Stimulated activated CD4-positive, alpha-beta T cell treated with anti-CD3 and anti-CD28 coated beads, Interleukin-1b, Interleukin-23, amount 100 ng/mL, for 48 hours (primary cell): ENCODE measurements at regions not wholly inside any gene's neighbourhood (a gene's known extent, or its start where the extent isn't known, plus 50 kb on each side); places are given as distances from the start of the nearest gene placed in this dataset.

Source experiments
- DNase-seq: peaks from one replicate; pipeline ENCODE4 v3.0.0-alpha.2; 2020

DNA sequence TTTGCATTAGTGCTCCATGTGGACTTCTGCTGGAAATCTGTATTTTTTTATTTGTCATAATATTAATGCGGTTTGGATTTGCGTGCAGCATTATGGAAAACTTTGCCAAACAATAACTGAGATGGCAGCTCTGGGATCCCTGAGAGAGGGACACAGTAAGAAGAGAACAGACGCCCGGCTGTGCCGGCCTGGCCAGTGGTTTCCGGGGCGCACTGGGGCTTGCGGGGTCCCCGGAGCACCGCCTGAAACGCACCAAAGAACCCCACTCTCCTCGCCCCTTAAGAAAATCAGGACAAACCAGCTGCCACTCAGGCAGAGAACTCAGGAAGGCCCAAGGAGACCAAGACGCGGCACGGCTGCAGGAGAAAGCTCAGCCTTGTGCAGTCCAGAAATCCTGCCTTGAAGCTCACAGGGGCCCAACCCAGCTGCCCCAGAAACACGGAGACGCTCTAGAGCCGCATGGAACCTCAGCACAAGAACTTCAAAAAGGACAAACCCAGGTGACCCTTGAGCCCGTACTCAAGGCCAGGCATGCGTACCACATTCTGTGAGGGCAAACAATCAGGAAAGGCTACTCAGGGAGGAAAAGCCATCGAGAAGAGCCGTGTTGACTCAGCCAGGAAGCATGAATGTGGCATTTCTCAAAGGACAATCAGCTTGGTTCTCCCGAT lies 226.5 kb upstream of the CDYL start:
- DNase-seq: no peak

DNA sequence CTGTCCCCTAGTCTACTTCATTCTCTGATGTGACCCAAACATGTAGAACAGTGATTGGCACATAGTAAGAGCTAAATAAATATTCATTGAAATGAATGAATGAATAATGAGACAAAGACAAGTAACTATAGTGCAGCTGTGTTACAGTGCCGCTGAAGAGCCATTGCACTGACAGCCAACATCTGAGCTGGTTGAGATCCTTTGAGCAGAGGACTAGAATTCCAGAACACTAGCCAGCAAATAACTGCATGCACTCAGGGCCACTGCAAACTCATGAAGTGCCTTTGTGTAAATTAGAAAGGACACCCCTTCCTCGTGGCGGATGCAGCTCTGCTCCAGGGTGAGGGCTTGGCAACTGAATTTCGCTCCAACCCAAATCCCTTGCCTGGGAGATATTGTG lies 230.3 kb upstream of the CDYL start:
- no peak for DNase-seq

DNA sequence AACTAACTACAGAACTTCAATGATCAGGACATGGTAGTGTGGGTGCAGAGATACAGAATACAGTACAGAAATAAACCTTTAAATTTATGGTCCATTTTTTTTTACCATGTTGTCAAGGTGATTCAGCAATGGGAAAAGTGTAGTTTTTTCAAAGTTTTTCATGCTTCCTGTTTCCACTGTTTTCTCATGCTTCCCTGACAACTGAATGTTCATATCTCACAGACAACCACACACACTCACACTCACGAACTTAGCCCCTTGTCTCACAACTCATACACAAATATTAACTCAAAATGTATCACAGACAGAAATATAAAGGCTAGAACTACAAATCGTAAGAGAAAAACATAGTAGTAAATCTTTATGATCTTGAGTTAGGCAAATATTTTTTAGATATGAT lies 232.6 kb upstream of the CDYL start:
- no peak for DNase-seq

DNA sequence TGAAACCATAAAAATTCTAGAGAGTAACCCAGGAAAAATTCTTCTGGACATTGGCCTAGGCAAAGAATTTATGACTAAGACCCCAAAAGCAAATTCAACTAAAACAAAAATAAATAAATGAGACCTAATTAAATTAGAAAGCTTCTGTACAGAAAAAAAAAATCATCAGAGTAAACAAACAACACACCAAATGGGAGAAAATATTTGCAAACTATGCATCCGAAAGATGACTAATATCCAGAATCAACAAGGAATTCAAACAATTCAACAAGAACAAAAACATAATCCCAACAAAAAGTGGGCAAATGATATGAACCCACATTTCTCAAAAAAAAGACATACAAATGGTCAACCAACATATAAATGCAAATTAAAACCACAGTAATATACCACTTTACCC lies 242.6 kb upstream of the CDYL start:
- DNase-seq: no peak

DNA sequence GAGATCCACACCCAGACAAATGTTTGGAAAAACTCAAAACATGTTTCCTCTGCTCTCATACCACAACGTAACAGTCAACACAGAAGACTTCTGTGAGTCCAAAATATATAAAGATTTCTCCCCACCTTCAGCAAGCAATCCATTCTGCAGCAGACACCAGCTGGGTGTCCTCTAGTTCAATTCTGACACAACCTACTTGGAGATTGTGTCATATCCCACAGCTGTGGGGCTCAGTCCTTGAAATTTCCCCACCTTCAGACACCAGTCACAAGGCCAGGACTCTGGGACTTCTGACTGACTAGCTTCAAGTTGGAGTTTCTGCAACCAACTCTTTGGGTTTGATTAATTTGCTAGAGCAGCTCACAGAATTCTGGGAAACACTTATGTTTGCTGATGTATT lies 244.8 kb upstream of the CDYL start:
- DNase-seq: no peak

DNA sequence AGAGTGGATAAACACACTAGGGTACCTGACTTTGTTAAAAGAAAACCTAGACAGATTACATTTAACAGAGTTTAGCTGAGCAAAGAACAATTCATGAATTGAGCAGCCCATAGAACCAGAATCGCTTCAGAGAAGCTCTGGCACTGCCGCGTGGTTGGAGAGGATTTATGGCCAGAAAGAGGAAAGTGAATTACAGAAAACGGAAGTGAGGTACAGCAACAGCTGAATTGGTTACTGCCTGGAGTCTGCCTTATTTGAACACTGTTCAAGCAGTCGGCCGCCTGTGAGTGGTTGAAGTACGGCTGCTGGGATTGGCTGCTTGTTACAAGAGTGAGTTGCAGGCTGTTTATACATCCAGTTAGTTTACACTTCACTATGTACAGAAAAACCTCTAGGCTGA lies 253.8 kb upstream of the CDYL start:
- no peak for DNase-seq

DNA sequence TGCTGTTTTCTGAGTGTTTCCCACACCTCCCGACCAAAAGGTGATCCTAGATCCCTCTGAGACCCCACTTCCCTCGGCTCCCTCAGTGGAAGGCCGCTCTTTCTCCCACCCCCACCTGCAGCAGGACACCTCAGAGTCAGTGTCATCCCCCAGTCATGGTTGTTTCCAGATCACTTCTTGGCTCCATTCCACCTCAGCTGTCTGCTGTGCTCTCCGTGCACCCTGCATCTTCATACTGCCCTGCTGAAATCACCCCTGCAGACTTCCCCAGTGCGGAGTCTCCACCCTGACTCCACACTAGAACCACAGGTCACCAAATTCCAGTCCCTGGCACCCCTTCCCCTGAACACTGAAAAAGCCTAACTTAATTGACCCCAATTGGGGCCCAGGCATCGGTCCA lies 255.1 kb upstream of the CDYL start:
- no peak for DNase-seq

DNA sequence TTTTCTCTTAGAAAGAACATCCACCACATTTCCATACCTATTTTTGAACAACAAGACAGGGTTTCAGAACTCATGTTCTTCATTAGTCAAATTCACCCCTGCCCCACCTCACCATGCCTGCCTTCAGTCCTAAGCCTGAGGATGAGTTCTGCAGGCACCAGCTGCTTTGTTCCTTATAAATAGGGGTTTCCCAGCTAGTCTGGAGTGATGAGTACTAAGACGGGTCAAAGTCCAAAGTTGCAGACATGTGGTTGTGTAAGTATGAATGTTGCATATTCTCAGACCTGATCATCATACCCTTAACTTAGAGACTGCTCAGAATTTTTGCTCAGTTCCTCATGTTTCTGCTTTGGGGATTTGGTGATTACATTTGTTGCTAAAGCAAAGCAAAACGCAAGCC lies 257.7 kb upstream of the CDYL start:
- DNase-seq: no peak

DNA sequence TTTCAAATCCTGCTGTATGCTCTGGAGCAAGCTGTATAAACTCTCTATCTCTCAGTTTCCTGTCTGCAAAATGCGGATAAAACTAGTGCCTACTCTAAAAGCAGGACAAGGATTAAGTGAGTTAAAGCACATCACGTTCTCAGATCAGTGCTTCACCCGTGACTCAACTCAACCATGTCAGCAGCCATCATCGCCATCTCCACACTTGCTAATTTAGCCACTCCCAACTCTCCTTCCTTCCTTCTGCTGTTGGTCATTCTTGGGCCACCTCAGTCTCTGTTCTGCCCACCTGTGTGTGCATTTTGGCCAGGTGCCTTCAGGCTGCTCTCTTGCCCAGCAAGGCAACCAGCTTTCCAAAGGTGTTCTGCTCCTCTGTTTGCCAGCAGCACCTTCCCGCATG lies 260.0 kb upstream of the CDYL start:
- DNase-seq: no peak

DNA sequence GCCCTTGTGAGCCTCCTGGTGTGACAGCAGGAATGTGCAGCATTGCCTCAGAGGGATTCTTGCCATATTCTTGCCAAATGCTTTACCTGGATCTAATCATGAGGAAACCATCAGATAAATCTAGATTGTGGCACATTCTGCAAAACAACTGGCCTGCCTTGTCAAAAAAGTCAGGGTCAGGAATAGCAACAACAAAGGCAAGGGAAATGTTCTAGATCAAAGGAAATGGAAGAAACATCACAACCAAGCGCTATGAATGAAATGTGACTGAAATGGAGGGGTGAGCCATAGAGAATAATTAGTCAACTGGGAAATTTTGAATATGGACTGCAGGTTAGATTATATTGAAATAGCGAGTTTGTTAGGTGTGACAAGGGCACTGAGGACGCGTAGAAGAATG lies 262.6 kb upstream of the CDYL start:
- DNase-seq: no peak

DNA sequence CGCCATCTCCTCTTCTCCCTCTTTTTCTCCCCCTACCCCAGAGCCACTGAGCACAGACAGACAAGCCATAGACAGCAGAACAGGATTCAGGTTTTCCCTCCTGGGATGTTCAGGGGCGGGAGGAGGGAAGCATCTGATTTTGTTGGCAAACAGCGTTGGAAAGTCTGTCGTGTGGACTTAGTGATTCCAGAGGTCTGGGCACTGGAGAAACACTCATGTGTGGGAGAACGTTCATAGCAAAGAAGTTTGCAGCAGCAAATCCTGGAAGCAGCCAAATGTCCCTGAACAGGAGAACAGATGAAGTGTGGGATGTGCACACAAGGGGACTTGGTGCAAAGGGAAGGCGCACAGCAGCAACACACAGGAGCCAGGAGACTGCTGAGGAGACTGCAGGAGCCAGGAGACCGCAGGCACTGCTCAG lies 264.1 kb upstream of the CDYL start:
- DNase-seq: no peak

DNA sequence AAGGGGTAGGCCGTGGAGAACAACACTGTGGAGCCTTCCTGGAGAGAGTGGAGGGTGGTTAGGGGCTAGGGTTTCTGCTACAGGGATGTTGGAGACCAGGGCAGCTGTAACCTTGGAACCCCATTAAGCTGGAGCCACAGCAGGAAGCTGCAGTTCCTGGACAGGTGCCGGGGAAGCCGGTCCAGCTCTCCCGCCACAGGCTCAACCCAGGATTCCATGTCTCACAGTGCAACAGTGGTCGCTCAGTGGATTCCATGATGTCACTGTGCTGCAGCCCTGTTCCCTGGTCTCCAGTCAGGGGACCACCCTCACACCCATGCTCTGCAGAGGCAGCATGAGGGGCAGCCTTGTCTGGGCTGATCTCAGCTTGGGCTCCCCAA lies 264.6 kb upstream of the CDYL start:
- DNase-seq: no peak

DNA sequence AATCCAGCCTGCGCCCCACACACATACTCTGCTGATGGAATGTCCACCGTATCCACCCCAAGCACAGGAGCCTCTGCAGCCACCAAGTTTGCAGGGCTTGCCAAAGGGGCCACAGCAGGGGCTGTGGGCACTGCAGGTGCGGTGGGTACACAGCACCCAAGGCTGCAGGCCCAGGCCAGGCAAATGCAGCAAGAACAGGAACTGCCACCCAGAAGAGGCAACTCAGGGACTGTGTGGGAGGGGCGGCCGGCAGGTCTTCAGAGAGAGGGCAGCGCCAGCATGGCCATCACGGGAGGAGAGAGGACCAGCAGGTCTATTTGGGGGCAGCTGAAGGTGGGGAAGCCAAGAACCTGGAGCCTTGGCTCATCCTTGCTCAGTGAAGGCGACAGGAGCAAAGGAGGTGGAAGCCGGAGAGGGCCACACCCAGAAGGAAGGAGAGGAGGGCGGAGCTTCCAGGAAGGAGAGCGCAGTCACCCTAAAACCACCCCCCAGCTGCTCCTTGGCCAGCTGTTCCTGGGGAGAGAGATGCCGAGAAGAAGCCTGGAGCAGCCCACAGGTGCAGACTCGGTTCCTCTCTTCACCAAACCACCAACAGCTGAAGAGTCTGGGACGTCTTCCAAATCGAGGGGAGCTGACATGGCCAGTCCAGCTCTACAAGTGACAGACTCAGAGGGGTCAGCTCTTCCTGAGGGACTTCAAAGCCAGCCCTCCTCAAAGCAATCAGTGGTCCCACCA lies 265.1 kb upstream of the CDYL start:
- no peak for DNase-seq

DNA sequence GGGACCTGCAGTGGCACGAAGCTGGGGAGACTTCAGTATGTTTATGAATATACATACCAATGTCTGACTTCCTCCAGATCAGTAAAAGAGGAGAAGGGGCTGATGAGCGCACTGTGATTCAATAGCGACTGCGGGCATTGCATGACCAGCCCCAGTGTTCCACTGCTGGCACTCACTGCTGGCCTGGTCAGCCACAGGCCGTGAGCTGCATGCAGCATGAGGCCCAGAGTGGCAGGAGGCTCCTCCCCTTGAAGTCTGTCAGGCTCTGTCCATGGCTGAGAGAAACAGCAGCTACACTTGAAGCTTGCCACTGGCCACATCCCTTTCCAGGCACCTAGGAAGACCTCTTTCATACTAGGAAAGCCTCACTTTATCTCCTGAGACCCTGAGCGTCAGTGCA lies 265.9 kb upstream of the CDYL start:
- no peak for DNase-seq

DNA sequence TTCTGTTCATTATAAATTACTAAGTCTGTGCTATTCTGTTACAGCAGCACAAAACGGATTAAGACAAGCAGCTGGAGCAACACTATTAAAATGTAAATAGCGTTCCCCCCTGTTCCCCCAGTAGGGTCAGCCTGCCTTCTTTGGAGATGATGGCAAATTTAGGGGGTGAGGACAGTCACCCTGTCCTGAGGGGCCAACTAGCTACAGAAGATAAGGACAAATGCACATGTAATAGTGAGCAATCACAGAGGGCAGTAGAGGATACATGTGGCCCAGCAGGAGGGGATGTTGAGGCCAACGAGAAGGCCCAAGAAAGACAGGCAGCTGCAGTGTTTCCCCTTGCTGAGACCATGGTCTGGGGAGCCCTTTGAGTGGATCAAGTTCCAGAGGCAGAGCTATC lies 266.7 kb upstream of the CDYL start:
- no peak for DNase-seq

DNA sequence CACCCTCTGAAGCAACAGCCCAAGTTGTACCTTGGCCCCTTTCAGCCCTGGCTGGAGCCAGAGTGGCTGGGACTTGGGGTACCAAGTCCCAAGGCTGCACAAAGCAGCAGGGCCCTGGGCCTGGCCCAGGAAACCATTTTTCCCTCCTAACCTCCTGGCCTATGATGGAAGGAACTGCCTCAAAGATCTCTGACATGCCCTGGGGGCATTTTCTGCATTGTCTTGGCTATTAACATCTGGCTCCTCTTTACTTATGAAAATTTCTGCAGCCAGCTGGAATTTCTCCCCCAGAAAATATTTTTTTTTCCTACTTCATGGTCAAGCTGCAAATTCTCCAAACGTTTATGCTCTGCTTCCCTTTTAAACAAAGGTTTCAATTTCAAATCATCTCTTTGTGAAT lies 269.4 kb upstream of the CDYL start:
- no peak for DNase-seq

DNA sequence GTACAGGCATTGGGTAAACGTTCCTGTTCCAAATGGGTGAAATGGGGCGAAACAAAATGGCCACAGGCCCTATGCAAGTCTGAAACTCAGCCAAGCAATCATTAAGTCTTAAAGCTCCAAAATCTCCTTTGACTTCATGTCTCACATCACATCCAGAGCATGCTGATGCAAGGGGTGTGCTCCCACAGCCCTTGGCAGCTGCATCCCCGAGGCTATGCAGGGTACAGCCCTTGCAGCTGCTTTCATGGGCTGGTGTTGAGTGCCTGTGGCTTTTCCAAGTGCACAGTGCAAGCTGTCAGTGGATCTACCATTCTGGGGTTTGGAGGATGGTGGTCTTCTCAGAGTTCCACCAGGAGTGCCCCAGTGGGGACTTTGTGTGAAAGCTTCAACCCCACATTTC lies 270.0 kb upstream of the CDYL start:
- no peak for DNase-seq

DNA sequence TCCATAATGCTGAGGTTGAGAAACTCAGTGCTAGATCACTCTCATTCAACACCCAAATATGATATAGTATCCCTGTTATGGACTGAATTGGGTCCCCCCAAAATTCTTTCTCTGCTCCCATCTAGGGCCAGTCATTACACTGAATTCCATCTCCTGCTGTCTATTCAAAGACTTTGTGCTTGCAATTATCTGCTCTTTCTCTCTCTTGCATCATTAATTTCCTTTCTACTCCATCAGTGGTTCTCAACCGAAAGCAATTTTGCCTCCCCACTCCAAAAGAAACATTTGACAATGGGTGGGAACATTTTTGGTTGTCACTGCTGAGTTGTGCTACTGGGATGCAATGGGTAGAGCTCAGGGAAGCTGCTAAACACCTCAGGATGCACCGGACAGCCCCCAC lies 271.5 kb upstream of the CDYL start:
- DNase-seq: no peak

DNA sequence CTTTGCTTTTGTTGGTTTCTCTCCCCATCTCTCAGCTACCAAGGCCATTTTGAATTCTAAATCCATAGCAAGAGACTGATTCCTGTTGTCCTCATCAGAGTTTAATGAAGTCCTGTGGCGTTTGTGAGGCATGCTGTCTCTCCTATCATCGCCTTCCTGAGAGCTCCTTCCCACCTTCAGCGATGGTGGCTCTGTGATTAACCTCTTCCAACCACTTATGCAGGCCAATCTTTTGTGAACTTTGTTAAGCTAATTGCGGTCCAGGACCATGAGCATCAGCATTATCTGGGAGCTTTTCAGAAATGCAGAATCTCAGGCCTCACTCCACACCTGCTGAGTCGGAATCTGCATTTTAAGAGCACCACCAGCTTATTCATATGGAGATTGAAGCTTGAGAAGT lies 272.5 kb upstream of the CDYL start:
- DNase-seq: no peak

DNA sequence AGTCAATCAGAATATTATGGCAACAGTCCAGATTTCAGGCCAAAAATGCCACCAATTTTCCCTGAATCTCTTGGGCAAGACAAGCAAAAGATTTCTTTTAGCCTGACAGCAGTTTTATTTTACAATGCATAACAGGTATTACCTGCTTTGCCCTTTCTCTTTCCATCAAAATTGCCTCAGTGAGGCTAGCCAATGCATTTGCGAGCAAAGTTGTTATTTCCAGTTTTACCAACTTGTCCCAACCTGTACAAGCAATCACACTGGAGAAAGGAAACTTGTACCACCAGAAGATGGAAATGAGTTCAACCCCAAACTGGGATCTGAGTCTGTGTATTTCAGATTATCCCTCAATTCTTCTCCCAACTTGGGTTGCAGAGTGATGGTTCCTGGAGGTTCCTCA lies 279.9 kb upstream of the CDYL start:
- DNase-seq: no peak

DNA sequence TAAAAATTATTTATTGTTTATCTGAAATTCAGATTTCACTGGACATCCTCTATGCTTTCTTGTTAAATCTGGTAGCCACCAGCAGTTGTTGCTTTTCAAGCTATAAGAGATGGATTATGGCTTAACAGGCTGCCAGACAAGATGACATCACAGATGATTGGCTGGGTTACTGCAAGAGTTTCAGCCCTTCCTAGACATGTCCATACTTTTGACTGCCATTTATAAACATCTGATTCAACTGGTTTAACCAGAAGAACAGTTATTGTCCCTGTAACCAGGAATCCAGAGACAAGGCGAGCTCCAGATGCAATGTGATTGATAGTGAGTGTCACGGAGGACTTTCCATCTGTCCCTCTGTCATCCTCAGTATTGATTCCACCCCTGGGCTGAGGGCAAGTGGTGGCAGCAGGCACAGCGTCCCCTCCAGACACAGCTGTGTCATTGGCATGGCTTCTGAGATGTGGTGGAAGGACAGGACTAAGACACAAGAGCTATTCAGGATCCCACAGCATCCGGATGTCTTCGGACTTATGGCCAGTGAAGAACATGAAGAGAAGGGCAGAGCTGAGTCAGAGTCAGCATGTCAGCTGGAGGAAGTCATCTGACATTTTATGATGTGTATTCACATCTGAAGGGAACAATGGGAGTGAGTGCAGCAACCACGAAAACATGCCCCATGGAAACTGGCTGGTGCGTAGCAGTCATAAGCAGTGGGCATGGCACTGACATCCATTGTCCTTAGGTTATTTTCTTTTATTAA lies 284.5 kb upstream of the CDYL start:
- DNase-seq: no peak

DNA sequence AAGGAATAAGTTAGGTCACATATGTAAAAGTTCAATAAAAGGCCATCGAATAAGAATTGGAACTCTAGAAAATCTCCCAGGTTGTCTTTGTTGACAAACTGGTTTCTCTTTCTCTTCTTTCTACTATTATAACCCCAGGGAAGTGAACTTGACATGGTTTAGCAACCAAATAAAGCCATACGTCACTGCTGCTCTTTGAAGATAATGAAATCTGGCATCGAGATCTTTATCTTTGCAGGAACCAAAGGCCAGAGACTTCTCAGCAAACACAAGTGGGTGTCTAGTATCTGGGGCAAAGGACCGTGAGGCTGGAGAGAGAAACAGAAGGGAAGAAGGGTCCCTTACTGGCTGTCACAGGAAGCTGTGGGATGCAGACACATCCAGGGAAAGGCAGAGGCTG lies 286.7 kb upstream of the CDYL start:
- no peak for DNase-seq

DNA sequence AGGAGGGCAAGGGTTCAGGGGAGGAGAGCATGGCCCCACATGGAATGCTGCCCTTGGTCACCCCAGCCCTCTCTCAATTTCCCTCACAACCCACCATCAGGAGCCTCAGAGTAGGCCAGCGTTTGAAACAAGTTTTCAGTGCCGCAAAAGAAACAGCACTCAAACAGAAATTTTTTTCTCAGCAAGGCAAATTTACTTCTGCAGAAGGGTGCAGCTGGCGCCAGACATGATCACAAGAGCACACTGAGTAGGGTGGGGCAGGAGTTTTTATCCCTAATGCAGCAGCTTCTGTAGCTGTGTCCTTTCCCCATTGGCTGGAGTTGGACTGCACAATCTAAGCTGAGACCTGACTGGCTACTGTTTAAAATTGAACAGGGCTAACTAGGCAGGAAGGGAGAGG lies 287.8 kb upstream of the CDYL start:
- no peak for DNase-seq

DNA sequence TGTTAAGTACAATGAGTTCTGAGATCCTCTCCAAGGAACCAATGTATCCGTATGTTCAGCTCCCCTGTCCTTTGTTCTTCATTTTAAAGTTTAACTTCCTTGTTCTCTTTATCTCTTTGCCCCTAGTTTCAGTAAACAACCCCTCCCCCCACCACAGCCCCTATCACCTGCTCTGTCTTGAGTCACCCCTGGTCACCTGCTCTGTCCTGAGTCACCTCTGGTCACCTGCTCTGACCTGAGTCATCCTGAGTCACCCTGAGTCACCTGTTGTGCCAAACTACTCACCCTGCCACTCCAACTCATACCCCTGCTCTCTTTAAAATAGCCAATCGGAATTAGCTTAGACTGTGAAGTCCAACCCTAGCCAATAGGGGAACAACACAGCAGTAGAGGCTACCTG lies 288.7 kb upstream of the CDYL start:
- DNase-seq: peak; percentile 38
